NOMO-1 (cell line): ENCODE measurements at regions not wholly inside any gene's neighbourhood (a gene's known extent, or its start where the extent isn't known, plus 50 kb on each side); places are given as distances from the start of the nearest gene placed in this dataset.
"Not testable (repeated sequence)": the region's sequence is repeated elsewhere in the genome, so short reads cannot be mapped to it uniquely, and the experiment has no call there.

Experiments used
- DNase-seq, 2 experiments: peaks; one replicate each; lab custom pipeline; 2025; ENCODE audit not compliant: unreplicated experiment in 2 of 2; lab: John Stamatoyannopoulos, UW

DNA sequence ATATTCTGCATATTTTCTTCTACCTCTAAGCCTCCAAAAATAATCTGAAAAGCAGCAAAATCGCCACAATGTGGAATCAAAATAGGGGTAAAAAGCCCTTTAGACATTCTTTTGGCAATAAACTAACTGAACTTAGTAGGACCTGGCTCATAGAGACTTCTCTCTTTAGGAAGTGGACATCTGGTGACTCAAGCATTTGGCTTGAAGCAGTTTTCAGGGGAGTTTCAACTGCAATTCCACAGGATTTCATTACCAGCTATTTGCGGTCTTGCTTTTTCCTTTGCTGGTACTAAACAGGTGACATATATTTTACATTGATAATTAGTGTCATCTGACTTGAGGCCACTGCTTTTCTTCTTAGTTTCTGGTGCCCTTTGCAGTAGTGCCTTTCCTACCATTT is 173.2 kb upstream of the FBN2 start:
- no peak for DNase-seq

DNA sequence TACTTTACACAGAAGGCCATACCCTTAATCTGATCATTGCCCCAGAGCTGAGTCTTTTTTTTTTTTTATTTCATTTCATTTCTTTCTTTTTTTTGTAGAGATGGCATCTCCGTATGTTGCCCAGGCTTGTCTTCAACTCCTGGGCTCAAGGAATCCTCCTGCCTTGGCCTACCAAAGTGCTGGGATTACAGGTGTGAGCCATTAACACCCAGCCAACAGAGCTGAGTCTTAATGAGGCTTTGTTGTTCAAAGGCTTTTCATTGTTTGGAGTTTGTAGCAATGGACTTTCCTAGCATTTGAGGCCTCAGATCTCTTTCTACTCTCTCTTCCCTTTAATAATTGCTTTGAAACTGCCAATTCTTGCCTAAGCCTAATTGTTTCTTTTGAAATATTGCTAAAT is 176.5 kb upstream of the FBN2 start:
- no peak for DNase-seq

DNA sequence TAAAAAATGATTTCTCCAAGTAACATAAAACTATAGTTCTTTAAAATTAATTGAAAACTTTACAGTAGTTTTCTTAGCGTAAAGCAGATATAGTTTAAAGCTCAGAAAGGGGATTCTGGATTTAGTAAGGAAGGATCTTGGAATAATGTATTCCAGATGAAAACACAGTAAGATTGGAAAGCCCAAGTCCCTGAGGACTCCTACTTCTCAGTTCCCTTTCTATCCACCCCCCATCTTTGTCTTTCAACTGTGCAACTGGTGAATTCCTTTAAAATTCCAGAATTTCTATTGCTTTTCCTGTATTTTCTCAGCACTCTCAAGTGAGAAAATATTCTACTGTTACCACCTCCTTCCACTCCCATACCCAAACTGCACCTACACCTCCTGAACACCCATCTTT is 184.5 kb upstream of the FBN2 start:
- no peak for DNase-seq

DNA sequence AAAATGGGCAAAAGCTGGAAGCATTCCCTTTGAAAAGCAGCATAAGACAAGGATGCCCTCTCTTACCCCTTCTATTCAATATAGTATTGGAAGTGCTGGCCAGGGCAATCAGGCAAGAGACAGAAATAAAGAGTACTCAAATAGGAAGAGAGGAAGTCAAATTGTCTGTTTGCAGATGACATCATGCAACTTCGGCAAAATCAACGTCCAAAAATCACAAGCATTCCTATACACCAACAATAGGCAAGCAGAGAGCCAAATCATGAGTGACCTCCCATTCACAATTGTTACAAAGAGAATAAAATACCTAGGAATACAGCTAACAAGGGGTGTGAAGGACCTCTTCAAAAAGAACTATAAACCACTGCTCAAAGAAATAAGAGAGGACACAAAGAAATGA is 192.0 kb upstream of the FBN2 start:
- not testable (repeated sequence) for DNase-seq

DNA sequence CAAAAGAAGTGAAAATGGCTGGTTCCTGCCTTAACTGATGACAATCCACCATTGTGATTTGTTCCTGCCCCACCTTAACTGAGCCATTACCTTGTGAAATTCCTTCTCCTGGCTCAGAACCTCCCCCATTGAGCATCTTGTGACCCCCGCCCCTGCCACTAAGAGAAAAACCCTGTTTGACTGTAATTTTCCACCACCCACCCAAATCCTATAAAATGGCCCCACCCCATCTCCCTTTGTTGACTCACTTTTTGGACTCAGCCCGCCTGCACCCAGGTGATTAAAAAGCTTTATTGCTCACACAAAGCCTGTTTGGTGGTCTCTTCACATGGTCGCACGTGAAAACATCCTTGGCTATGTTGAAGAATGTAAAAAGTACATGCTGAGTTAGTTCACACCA is 197.6 kb upstream of the FBN2 start:
- DNase-seq: not testable (repeated sequence)

DNA sequence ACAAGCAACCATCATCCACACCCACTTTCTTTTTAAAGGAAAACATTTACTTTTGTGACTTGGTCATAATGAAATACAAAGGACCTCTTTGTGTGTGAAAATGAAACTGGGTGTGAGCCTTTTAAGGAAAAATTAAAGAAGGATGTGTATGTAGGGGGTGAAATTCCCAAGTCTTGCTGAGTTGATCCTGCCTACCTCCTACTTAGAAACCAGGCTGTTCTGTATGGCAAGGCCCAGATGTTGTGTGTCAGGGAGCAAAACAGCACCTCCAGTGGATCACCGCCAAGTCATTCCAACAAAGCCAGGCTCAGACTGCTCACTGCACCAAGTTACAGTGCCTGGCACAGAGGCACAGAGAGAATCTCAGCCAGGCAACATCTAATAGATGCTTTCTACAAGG is 198.5 kb upstream of the FBN2 start:
- no peak for DNase-seq

DNA sequence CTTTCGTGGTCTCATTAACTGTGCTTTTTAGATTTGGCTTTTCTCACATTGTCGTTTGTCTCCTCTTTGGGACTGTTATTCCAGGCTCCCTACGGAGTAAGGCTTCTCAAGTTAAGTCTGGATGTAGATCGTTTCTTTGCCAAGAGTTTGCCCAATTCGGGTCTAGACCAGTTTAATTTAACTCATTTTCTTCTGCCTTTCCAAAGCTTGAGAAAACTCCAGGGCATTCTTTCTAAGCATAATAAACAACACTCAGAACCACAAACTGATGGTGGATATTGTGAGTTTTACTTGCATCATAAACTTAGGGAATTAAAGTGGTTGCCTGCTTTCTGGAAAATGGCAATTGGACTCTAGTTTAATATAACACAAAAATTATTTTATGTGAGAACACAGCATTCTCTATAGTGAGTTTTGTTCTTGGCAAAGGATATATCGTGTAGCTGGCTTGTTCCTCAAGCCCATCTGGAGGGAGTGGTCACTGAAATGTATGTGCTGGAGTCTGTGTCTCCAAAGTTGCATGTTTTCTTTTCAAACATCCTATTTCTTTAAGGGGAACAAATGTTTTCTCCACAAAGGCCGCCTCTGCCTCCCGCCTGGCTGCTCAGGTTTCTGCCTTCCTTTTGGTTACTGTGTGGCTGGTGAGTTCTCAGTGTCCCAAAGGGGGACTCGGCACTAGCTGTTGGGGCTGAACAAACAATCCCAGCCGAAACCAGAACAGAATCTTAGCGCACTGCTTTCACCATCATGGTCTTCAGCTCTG is 211.3 kb upstream of the FBN2 start:
- no peak for DNase-seq

DNA sequence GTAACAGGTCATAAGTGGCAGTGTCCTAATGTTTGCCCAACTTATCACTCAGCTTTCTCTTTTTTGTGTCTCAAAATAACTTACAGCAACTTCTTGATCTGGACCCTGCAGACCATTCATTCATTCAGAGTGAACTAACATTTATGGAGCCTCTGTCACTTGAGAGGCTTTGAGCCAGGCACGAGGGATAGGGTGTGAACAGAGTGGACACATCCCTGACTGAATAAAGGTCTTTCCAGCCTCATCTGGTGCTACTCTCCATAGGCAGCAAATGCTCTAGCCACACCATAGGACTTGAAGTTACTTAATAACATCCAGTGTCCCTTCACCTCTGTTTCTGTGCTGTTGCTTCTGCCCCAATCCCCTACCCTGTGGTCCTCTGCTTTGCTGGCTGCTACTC is 212.1 kb upstream of the FBN2 start:
- DNase-seq: no peak

DNA sequence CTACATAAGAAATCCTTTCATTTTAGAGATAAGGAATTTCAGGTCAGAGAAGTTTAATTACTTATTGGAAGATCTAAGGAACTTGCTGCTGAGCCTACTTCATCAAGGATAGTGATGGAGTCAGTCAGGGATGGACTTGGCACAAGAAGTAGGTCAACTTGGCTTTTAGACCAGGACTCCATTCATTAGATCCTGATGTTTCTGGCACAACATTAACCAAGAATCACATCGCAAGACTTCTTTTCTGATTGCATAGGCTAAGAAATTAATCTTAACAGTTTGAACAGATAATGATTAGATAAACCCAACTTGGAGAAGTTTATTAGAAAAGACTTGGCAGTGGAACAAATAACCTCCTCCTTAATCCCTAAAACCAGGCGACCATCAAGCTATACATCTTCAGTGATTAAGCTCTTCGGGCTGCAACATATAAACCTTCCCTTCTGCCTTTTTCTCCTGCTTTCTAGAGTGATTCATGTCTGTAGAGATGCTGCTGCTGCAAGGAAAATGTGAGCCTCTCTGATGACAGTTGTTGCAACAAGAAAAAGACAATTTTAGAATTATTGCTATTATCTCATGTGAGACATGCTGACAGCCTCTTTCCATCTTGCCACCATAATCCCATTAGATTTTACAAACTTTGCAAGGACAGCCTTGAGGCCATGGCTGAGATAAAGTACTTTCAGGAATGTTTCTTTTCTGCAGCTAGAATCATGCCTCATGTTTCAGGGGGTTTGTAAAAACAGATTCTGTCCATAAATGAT is 207.9 kb upstream of the SLC27A6 start:
- DNase-seq: no peak

DNA sequence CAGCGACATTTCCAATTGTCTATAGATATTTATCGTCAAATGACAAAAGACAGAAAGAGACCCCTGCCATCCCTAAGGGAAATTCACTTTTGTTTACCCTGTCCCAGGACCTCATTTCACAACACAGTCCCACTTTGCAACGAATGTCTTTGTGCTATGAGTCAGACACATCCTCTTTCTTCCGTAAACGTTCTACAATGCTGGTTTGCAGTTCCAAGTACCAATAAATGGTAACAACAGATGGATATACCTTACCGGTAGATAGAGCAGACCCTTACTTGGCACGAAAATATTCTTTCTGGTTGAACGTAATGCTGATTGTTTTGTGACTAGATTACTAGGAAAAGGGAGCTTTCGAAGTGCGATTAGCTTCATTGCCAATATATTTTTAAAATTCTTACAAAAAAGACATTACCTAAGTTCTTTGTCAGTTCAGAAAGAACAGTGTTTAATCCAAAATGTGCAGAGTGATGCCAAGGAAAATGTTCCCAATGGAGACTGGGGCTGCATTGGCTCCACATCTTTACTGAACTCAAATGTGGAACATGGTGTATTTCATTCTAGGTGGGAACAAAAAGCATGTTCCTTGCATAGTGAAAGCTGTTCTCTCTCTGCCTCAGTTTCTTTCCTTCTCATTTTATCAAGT is 202.5 kb upstream of the SLC27A6 start:
- no peak for DNase-seq

DNA sequence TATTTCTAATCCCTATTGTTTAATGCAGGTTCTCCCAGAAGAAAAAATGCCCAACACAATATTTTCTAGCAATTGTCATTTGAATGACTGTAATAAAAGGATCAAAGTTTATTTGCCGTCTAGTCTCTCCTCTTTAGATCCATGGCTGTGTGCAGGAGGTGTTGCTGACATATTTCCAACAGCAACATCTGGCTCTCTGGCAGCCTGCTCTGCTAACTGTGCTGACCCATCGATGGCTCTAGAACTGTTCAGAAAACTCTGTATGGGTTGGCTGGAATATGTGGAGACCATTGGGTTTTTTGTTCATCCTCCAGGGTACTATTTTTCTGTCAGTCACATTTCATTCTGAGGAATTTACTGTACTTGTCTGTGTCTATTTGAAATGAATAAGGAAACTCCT is 202.0 kb upstream of the SLC27A6 start:
- no peak for DNase-seq

DNA sequence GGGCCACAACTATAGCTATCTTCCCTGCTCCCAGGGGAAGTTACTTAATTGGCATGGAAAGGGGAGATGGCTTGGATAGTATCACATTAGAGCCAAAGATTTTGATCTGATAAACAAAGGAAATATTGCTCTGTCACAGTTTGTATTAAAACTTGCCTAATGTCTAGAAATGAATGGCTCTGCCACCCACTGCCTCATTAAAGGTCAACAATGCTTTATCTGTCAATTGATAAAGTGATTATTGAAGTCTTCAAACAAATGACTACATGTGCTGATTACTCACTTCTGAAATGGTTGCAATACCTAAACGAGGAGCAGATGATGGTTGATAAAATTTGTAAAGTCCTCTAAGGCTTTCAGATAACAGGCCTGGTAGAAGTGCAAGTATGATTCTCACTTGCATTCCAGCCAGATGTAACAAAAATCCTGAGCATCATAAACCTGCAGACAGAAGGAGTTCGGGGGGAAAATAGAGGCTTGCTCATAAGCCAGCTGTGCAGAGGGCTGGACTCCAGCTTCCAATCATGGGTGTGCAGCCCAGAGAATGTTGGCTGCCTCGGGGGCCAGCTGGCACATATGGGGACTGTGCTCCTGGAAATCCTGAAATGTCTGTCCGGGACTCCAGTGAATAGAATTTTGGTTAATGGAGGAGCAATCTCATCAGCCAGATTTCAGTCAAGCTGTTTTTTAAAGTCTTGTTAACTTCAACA is 200.5 kb upstream of the SLC27A6 start:
- no peak for DNase-seq

DNA sequence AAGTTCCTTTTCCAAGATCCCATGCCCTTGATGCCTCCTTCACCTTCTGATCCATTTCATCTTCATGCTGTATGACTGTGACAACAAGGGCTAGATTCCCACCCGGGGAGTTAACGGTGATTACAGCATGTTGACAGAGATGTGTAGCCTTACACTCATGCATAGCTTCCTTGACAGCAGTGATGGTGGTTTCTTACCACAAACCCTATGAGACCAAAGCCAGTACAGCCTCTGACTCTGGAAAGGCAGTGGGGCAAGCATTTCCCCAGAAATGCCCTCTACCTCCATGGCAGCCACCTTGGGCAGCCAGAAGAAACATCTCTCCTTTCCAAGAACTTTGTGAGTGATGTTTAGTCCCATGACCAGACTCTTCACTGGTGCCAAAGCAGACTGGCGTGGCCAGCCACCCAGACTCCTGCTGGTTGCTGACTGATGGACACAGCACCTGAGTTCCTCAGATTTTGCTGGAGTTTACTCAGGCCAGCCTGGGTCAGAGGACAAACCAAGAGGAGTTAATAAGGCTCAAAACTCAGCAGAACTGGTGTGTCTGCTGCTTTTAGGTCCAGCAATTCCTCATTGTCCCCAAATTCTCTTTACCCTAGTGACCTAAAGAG is 199.7 kb upstream of the SLC27A6 start:
- no peak for DNase-seq

DNA sequence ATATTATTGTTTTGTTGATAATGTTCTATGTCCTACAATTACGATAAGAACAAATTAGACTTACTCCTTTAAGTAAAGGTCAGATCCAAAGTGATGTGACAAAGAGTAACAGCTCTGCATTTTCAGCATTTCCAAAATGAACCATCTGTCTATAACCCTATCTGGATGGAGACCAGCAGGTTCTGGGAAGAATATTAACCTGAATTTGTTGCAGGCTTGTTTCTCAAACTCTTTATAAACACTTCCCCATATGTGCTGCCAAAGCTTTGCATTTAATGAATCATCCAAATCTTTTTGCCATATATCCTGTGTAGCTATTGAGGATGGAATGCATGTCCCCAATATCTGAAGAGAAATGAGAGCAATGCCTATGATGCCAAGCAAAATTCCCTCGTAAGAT is 198.9 kb upstream of the SLC27A6 start:
- no peak for DNase-seq

DNA sequence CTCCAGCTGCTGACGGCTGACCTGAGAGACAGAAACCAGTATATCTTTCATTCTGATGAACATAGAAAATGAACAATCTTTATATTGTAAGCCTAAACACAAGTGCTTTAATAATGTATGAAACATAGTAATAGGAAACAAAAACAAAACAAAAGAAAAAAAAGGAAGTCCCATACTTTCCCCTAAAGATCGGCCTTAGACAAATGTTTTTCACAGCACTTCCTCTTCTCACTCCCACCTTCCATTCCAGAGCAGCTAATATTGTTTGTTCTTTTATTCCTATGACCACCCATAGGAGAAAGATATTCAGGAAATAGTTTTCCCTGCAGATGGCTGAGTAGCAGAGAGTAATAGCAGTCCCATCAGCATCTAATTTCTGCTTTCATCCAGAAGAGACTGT is 194.4 kb upstream of the SLC27A6 start:
- DNase-seq: no peak

DNA sequence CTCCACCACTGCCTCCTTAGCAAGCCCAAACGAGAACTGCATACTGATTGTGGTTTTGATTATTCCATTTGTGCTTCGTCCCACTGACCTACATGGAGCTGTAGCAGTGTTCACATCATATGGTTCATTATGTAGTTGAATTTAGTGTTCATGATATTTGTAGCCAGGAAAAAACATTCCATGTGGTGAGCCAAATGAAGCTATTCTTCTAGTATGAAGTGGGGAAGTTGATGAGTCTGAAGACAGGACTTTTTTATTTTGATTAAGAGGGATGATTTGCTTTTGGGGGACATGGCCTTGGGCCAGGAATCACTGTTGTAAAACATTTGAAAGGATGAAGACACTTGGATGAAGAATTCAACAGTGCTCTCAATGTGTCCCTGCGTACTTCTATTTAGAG is 192.9 kb upstream of the SLC27A6 start:
- no peak for DNase-seq

DNA sequence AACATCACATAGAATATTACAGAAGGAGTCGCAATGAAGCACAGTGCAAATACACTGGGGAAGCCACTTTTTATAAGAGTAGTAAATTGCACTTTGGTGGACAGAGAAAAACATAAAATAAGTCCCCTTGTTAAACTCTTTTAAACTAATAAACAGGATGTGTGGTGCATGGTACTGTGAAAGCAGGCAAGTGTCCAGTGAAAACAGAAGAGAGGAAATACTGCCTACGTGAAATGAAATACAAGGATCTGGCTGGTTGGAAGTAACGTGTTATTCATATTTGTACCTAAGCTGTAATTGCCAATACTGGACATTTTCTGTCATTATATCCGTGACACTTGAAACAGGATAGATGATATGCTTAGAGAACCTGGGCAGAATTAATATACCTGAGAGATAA is 191.9 kb upstream of the SLC27A6 start:
- no peak for DNase-seq

DNA sequence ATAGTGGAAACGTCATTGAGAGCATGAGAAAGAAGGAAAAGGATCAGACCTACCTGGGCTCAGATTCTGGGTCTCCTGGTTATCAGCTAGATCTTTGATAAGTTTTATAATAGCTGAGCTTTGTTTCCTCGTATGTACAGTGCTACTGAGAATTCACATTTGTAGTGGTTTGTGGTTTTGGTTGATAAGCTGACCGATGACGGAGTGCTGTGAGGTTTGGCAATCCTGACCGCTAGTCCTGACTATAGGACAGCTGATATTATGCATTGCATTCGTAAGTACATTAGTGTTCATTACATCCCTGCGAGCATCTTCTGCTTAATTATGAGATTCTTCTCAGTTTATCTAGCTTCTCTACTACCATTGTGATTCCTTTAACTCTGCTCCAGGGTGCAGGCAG is 190.7 kb upstream of the SLC27A6 start:
- DNase-seq: peak in 1 of 2 experiments; percentile 6

DNA sequence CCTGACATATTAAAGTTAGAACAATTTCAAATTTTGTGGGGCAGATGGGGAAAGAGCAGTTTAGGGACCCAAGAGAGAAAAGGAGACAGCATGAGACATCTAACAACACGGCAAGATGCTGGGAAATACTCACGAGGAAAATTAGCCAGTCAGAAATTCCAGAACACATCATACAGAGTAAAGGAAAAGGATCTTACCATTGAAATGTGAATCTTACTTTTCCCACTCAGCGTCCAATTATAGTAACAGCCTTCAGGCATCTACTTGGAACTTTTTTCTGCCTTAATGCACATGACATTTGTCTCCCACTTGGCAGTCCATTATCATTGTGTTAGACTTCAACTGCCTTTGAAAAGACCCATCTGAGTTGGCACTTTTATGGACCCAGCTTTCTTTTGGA is 189.7 kb upstream of the SLC27A6 start:
- DNase-seq: no peak

DNA sequence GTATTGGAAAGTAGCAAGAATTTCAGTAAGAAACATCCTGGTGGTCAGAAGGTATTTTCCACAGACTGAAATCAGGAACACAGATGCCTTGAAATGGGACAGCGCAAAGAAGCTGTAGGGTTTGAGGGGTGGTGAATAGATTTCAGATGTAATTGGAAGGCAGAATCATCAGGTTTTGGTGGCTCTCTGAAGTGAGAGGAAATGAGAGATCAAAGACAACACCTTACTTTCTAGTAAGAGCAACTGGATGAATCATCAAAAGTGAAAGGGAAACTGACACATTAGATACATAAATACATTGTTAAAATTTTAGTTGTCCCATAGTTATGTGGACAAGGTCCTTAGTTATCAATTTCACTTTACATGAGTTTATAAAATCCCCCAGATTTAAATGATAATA is 188.2 kb upstream of the SLC27A6 start:
- DNase-seq: no peak

DNA sequence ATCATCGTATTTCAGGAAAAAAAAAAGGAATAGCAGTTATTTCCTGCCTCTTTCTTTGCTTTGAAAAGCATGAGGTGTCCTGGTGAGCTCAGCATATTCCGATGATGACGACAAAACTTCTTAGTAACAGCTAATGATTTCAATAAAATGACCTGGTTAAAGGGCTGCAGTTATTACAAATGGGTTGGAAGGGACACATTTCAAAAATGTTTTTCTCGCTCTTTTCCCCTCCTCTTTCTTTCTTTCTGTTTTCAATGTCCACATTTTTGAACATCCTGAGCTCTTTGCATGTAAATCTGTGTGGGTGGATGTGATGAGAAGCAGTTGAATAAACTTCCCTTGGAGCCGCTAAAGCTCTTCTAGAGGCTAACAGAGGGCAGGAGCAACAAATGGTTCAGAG is 186.8 kb upstream of the SLC27A6 start:
- no peak for DNase-seq
